ENCODE measurements at regions not wholly inside any gene's neighbourhood (a gene's known extent, or its start where the extent isn't known, plus 50 kb on each side); places are given as distances from the start of the nearest gene placed in this dataset.

DNA sequence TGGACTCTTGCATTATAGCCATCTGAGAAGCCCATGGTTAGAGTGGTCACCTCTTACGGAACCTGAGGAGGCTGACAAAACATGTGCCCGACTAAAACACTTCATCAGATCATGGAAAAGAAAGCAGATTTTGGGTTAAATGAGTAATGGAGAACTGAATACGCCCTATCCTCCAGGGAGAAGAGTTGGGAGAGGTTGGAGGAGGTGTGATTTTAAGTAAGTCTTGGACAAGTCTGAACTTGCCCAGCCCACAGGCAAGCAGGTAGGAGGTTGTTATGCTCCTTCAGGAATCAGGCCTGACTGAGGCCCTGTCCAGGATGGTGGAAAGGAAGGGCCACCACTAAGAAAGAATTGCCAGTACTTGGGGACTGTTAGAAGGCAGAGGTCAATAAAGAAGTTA, 255.8 kb downstream of the TGFB2 start:
- no peak for TF ChIP-seq EP300 (IDR thresholded peaks at IDR 0.05)
- TF ChIP-seq, protein P1, sequence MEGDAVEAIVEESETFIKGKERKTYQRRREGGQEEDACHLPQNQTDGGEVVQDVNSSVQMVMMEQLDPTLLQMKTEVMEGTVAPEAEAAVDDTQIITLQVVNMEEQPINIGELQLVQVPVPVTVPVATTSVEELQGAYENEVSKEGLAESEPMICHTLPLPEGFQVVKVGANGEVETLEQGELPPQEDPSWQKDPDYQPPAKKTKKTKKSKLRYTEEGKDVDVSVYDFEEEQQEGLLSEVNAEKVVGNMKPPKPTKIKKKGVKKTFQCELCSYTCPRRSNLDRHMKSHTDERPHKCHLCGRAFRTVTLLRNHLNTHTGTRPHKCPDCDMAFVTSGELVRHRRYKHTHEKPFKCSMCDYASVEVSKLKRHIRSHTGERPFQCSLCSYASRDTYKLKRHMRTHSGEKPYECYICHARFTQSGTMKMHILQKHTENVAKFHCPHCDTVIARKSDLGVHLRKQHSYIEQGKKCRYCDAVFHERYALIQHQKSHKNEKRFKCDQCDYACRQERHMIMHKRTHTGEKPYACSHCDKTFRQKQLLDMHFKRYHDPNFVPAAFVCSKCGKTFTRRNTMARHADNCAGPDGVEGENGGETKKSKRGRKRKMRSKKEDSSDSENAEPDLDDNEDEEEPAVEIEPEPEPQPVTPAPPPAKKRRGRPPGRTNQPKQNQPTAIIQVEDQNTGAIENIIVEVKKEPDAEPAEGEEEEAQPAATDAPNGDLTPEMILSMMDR (IDR thresholded peaks at IDR 0.05): no peak

All from upper lobe of left lung (tissue), 4 donors.